ENCODE measurements at regions not wholly inside any gene's neighbourhood (a gene's known extent, or its start where the extent isn't known, plus 50 kb on each side); places are given as distances from the start of the nearest gene placed in this dataset.

DNA sequence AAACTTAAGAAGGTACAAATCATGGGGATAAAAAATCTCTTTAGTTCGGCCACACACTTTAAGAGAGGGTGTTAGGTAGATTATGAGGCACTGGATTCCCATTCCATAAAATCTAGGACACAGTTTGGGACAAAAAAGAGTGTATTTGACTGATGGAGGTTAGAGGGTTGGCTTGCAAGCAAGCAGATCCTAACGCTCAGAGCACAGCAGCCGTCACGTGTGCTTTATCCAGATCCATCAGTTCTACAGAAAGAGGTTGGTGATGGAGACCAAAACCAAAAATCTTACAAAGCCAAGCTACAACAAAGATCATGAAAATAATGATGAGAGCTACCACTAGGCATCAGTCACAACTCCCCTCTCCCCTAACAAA is 549.4 kb downstream of the TNS3 start:
- POLR2A ChIA-PET = no interaction called here
- no peak for ATAC-seq (ENCODE audit: low read depth)
- Mint-ChIP-seq H3K27me3 (no peaks in the 10 kb centered on the region), H3K36me3 (no peaks in the 10 kb centered on the region), H3K9me3 (no peaks in the 10 kb centered on the region), H3K4me1 (no peaks in the 10 kb centered on the region), H3K27ac (no peak overlapping the region), H3K4me3 (no peak overlapping the region)
- DNase-seq = no peak

DNA sequence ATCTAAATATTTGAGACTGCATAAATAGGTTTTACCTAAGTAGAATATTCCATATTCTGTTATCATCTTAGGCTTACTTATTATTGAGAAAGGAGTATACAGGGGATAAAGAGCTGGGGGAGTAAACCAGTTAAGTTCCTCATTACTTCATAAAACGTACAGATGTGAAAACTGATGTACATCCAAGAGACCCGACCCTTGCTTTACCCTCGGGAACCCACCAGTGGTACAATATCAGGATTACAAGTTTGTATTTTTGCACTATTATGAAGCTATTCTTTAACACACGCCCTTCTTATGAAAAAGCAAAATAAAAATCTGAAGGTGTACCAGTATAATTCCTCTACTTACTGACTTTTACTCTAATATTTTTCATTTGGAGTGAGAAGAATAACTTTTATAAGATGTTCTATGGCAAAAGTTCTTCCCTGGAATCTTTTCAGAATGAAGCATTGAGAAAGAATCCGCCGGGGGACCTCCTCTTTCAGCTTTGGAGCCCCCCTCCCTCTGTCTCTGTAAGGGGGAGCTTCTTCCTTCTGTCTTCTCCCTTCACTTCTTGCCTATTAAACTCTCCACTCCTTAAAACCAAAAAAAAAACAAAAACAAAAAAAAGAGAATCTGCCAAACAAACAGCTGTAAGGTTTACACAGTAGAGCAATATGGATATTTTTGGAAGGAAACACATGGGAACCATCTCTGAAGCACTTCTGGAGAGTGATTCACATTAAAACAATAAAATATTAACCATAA is 550.0 kb downstream of the TNS3 start:
- ATAC-seq (ENCODE audit: low read depth) = no peak
- no peaks in the 10 kb centered on the region for H3K27me3 Mint-ChIP-seq
- no peaks in the 10 kb centered on the region for H3K36me3 Mint-ChIP-seq
- H3K27ac Mint-ChIP-seq = no peak overlapping the region
- H3K4me3 Mint-ChIP-seq = no peak overlapping the region
- H3K9me3 Mint-ChIP-seq = no peaks in the 10 kb centered on the region
- H3K4me1 Mint-ChIP-seq = no peaks in the 10 kb centered on the region
- no peak for DNase-seq
- POLR2A ChIA-PET = no interaction called here

DNA sequence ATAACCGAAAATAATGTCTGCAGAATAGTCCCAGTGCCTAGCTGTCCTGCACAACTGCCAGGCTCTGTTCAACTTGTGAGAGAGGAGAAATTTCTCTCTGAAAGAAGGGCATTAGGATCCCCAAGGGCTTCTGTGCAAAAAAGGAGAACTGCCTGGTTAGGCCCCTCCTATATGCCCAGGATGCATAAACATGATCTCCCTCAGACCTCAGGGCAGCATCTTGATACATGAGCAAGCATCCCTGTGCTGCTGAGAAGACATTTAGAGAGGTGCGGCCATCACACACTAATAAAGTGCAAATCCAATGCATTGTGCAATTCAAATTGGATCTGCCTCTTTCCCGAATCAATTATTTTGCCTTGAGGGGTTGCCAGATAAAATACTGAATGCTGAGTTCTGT is 553.6 kb downstream of the TNS3 start:
- Mint-ChIP-seq H3K36me3 (no peaks in the 10 kb centered on the region), H3K27me3 (no peaks in the 10 kb centered on the region), H3K27ac (no peak overlapping the region), H3K4me3 (no peak overlapping the region), H3K9me3 (no peaks in the 10 kb centered on the region), H3K4me1 (no peaks in the 10 kb centered on the region)
- ATAC-seq (ENCODE audit: low read depth) (no peak), DNase-seq (no peak)
- POLR2A ChIA-PET = no interaction called here

- Mint-ChIP-seq H3K9me3 (no peaks in the 10 kb centered on the region), H3K4me1 (no peaks in the 10 kb centered on the region), H3K4me3 (no peak overlapping the region), H3K36me3 (no peaks in the 10 kb centered on the region), H3K27ac (no peak overlapping the region), H3K27me3 (no peaks in the 10 kb centered on the region)
- POLR2A ChIA-PET = no interaction called here
- no peak for DNase-seq
- ATAC-seq (ENCODE audit: low read depth) = no peak
These were observed 554.1 kb downstream of the TNS3 start for GRCh38 chr7:47027695-47028240.

- Mint-ChIP-seq H3K36me3 (no peaks in the 10 kb centered on the region), H3K27me3 (no peaks in the 10 kb centered on the region), H3K4me3 (no peak overlapping the region), H3K27ac (no peak overlapping the region), H3K4me1 (no peaks in the 10 kb centered on the region), H3K9me3 (no peaks in the 10 kb centered on the region)
- DNase-seq (no peak), ATAC-seq (ENCODE audit: low read depth) (no peak)
- POLR2A ChIA-PET = no interaction called here
These were observed 555.0 kb downstream of the TNS3 start for GRCh38 chr7:47026780-47027361.

DNA sequence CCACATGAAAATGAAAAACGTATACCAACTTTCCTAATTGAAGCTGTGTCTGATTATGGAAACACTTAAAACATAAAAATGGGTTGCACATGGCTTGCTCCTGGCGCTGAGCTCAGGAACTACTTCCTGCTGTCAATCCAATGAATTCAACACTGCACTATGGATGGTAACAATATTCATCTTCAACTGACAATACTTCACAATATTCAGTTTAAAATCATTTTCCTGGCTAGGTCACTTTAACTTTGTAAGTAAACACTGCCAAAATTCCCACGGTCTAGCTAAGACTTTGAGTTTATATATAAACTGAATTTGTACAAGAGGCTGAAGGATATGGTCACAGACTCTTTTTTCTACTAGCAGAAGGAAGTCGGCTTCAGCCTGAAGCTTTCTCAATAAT is 556.9 kb downstream of the TNS3 start:
- DNase-seq = no peak
- Mint-ChIP-seq H3K27me3 (no peaks in the 10 kb centered on the region), H3K4me3 (no peak overlapping the region), H3K4me1 (no peaks in the 10 kb centered on the region), H3K9me3 (no peaks in the 10 kb centered on the region), H3K27ac (no peak overlapping the region), H3K36me3 (no peaks in the 10 kb centered on the region)
- POLR2A ChIA-PET = no interaction called here
- ATAC-seq (ENCODE audit: low read depth) = no peak

GRCh38 chr7:47008461-47008860 is 573.5 kb downstream of the TNS3 start:
- DNase-seq = no peak
- Mint-ChIP-seq H3K4me3 (no peak overlapping the region), H3K27me3 (no peaks in the 10 kb centered on the region), H3K36me3 (no peaks in the 10 kb centered on the region), H3K27ac (no peak overlapping the region), H3K9me3 (peaks cover 2% of the 10 kb centered on the region), H3K4me1 (no peaks in the 10 kb centered on the region)
- no peak for ATAC-seq (ENCODE audit: low read depth)
- POLR2A ChIA-PET = no interaction called here

DNA sequence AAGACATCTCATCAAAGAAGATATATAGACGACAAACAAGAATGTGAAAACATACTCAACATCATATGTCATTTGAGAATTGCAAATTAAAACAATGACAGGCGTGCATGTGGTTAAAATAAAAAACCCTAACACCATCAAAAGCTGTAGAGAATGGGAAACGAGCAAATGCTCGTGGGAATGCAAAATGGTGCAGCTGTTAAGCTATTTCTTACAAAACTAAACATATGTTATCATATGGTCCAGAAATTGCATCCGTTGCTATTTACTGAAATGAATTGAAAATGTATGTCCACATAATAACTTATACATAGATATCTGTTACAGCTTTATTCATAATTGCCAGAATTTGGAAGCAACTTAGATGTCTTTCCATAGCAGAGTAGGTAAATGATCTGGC is 574.4 kb downstream of the TNS3 start:
- Mint-ChIP-seq H3K9me3 (peaks cover 2% of the 10 kb centered on the region), H3K36me3 (no peaks in the 10 kb centered on the region), H3K4me3 (no peak overlapping the region)

GRCh38 chr7:47000561-47000960 is 581.4 kb downstream of the TNS3 start:
- no peaks in the 10 kb centered on the region for H3K4me1 Mint-ChIP-seq
- POLR2A ChIA-PET = no interaction called here
- no peaks in the 10 kb centered on the region for H3K27me3 Mint-ChIP-seq
- H3K4me3 Mint-ChIP-seq = no peak overlapping the region
- no peak for DNase-seq
- no peaks in the 10 kb centered on the region for H3K36me3 Mint-ChIP-seq
- no peak for ATAC-seq (ENCODE audit: low read depth)
- no peak overlapping the region for H3K27ac Mint-ChIP-seq
- H3K9me3 Mint-ChIP-seq = no peaks in the 10 kb centered on the region

More for the DNA sequence above, 574.4 kb downstream of the TNS3 start:
- DNase-seq (no peak), ATAC-seq (ENCODE audit: low read depth) (no peak)
- POLR2A ChIA-PET = no interaction called here
- Mint-ChIP-seq H3K4me1 (no peaks in the 10 kb centered on the region), H3K27me3 (no peaks in the 10 kb centered on the region), H3K27ac (no peak overlapping the region)

- POLR2A ChIA-PET = no interaction called here
- ATAC-seq (ENCODE audit: low read depth) (no peak), DNase-seq (no peak)
- Mint-ChIP-seq H3K4me3 (no peak overlapping the region), H3K4me1 (no peaks in the 10 kb centered on the region), H3K27me3 (no peaks in the 10 kb centered on the region), H3K27ac (no peak overlapping the region), H3K9me3 (no peaks in the 10 kb centered on the region), H3K36me3 (no peaks in the 10 kb centered on the region)
These were observed 582.0 kb downstream of the TNS3 start for GRCh38 chr7:46999866-47000265.

- H3K4me3 Mint-ChIP-seq = no peak overlapping the region
- ATAC-seq (ENCODE audit: low read depth) (no peak), DNase-seq (no peak)
- POLR2A ChIA-PET = no interaction called here
- no peaks in the 10 kb centered on the region for H3K4me1 Mint-ChIP-seq
- H3K27ac Mint-ChIP-seq = no peak overlapping the region
- H3K27me3 Mint-ChIP-seq = no peaks in the 10 kb centered on the region
- no peaks in the 10 kb centered on the region for H3K9me3 Mint-ChIP-seq
- H3K36me3 Mint-ChIP-seq = no peaks in the 10 kb centered on the region
These were observed 584.9 kb downstream of the TNS3 start for GRCh38 chr7:46996972-46997371.

GRCh38 chr7:46993396-46993795 is 588.5 kb downstream of the TNS3 start:
- Mint-ChIP-seq H3K4me1 (no peaks in the 10 kb centered on the region), H3K4me3 (no peak overlapping the region), H3K27ac (no peak overlapping the region), H3K9me3 (no peaks in the 10 kb centered on the region), H3K36me3 (no peaks in the 10 kb centered on the region), H3K27me3 (no peaks in the 10 kb centered on the region)
- ATAC-seq (ENCODE audit: low read depth) = no peak
- no peak for DNase-seq
- POLR2A ChIA-PET = no interaction called here

GRCh38 chr7:46990761-46991160 is 591.1 kb downstream of the TNS3 start:
- no peaks in the 10 kb centered on the region for H3K36me3 Mint-ChIP-seq
- no peak overlapping the region for H3K27ac Mint-ChIP-seq
- no peaks in the 10 kb centered on the region for H3K27me3 Mint-ChIP-seq
- no peak for DNase-seq
- no peak for ATAC-seq (ENCODE audit: low read depth)
- no peaks in the 10 kb centered on the region for H3K4me1 Mint-ChIP-seq
- no peak overlapping the region for H3K4me3 Mint-ChIP-seq
- POLR2A ChIA-PET = no interaction called here
- H3K9me3 Mint-ChIP-seq = no peaks in the 10 kb centered on the region

- Mint-ChIP-seq H3K4me1 (no peaks in the 10 kb centered on the region), H3K27me3 (no peaks in the 10 kb centered on the region), H3K36me3 (no peaks in the 10 kb centered on the region), H3K27ac (no peak overlapping the region), H3K9me3 (no peaks in the 10 kb centered on the region), H3K4me3 (no peak overlapping the region)
- DNase-seq (no peak), ATAC-seq (ENCODE audit: low read depth) (no peak)
- POLR2A ChIA-PET = no interaction called here
These were observed 592.7 kb downstream of the TNS3 start for GRCh38 chr7:46989247-46989646.
